Brain microvascular endothelial cell (primary cell): ENCODE measurements at regions not wholly inside any gene's neighbourhood (a gene's known extent, or its start where the extent isn't known, plus 50 kb on each side); places are given as distances from the start of the nearest gene placed in this dataset.
A peak's percentile ranks its signal among the peaks of the same experiment; 100 is the strongest.

Source experiments
- DNase-seq: peaks from one replicate; pipeline ENCODE4 v3.0.0-alpha.2; 2020
- H3K27ac ChIP-seq: fragments of 250-450 bp; sonication (Bioruptor Pico); 2 replicates; pipeline ENCODE4 v1.5.1; 2020; ENCODE audit warnings: mild to moderate bottlenecking, moderate library complexity
- H3K27me3 ChIP-seq: fragments of 250-450 bp; sonication (Bioruptor Pico); replicated peaks from 2 replicates; pipeline ENCODE4 v1.5.1; 2020; ENCODE audit warnings: mild to moderate bottlenecking
- H3K36me3 ChIP-seq: fragments of 250-450 bp; sonication (Bioruptor Pico); replicated peaks from 2 replicates; pipeline ENCODE4 v1.5.1; 2020; ENCODE audit warnings: mild to moderate bottlenecking
- H3K4me3 ChIP-seq: 2 replicates; pipeline ENCODE4 v1.5.1; 2011; ENCODE audit warnings: low read depth, mild to moderate bottlenecking, control low read depth, low read length, moderate library complexity
- in situ Hi-C: cut with HindIII; loops from 2 replicates; pipeline ENCODE4 v1.10.0; 2017; ENCODE audit warnings: low sequenced_read_pairs, low pct_ligation_motif_present
- TF ChIP-seq, protein P1 (sequence below): IDR thresholded peaks from 2 replicates; pipeline ENCODE4 v1.5.1; 2011; ENCODE audit warnings: low read depth, mild to moderate bottlenecking, moderate library complexity, low read length, control low read depth, inconsistent platforms; ENCODE audit errors: missing control alignments

DNA sequence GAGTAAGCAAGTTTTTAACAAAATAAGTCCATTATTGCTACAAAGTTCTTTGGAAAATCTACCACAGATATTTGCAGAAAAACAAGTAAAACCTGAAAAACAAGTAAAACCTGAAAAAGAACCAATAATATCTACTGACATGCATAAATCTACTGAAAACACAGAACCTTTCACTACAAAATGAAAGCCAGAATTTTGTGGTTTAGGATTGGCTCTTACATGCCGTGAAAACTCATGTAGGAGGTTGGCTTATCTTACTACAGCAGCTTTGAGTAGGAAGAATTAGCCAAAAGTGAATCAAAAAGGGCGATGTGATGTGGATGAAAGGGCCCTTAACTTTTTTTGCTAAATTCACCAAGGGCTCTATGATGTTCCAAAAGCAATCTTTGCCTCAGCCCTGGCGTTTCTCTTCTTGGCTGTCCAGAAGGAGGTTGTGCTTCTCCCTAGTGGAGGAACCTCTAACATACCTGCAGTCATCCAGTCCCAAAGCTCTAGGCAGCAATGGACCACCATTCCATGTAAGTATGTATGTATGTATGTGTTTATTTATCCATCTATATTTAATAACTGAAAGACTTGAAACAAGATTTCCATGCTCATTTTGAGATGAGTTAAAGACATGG, 93.5 kb upstream of the ZNF804B start:
- Histone ChIP-seq H3K36me3 (no peaks in the 10 kb centered on the region), H3K27ac (no peak overlapping the region), H3K4me3 (no peak overlapping the region), H3K27me3 (no peaks in the 10 kb centered on the region)
- TF ChIP-seq, protein P1, sequence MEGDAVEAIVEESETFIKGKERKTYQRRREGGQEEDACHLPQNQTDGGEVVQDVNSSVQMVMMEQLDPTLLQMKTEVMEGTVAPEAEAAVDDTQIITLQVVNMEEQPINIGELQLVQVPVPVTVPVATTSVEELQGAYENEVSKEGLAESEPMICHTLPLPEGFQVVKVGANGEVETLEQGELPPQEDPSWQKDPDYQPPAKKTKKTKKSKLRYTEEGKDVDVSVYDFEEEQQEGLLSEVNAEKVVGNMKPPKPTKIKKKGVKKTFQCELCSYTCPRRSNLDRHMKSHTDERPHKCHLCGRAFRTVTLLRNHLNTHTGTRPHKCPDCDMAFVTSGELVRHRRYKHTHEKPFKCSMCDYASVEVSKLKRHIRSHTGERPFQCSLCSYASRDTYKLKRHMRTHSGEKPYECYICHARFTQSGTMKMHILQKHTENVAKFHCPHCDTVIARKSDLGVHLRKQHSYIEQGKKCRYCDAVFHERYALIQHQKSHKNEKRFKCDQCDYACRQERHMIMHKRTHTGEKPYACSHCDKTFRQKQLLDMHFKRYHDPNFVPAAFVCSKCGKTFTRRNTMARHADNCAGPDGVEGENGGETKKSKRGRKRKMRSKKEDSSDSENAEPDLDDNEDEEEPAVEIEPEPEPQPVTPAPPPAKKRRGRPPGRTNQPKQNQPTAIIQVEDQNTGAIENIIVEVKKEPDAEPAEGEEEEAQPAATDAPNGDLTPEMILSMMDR, result no peak
- DNase-seq, result no peak
- in situ Hi-C loops, result no loop called here

DNA sequence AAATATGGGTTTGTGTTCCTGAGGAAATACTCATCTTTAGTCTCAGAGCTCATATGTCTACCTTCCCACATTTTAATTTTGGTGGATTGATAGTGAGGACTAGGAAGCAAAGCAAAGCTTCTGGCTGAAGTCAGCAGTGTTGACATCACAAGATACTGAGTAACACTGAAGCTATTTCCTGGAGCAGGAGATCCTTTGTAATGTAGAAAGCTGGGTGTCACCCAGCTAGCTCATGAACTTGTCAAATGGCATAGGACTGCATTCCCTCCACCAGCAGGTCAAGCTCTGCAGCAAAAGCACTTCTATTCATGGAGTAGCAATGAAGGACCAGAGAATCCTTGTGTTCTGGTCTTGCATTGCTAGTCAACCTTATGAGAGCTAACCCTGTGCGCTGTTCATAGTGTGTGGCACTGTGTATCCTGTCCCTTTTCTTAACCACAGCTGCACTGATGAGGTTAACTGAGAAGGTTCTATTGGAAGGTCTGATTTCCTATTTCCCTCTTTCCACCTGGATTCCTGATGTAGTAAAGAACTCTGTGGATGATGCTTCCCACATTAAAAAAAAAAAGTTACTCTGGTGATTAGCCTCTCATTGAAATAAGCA, 94.8 kb upstream of the ZNF804B start:
- Histone ChIP-seq H3K27ac (no peak overlapping the region), H3K36me3 (no peaks in the 10 kb centered on the region), H3K4me3 (no peak overlapping the region), H3K27me3 (no peaks in the 10 kb centered on the region)
- in situ Hi-C loops, result no loop called here
- TF ChIP-seq, protein P1, result no peak
- peak; percentile 21 for DNase-seq

DNA sequence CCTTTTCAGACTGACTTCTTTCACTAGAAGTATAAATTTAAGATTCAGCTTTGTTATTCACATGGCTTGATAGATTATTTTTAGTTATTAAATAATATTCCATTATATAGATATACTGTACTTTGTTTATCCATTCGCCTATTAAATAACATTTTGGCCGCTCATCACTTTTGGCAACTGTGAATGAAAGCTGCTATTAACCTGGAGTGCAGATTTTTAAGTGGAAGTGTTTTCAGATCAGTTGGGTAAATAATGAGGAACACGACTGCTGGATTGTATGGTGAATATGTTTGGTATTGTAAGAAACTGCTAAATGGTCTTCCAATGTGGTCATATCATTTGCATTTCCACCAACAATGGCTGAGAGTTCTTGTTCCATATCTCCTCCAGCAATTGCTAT, 97.6 kb upstream of the ZNF804B start:
- H3K27me3 ChIP-seq, result no peaks in the 10 kb centered on the region
- in situ Hi-C loops, result no loop called here
- DNase-seq, result no peak
- H3K27ac ChIP-seq, result no peak overlapping the region
- H3K4me3 ChIP-seq, result no peak overlapping the region
- TF ChIP-seq, protein P1, result no peak
- H3K36me3 ChIP-seq, result no peaks in the 10 kb centered on the region

DNA sequence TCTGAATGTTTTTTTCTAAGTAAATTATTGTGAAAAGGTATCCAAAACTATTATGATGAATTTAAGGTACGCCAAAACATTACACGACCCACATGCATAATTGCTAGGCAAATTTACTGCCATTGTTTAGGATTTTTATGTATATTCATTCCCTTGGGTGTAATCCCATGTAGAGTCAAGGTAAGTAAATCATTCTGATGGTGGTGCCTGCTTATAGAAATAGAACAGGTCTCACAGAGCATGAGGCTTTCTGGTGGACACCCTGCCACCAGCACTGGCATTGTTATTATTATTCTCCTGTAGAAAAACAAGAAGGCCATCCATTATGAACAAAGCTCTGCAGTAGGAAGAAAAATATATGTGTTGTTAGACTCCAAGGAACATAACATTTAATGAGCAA, 111.7 kb upstream of the ZNF804B start:
- DNase-seq, result no peak
- in situ Hi-C loops, result no loop called here
- Histone ChIP-seq H3K4me3 (no peak overlapping the region), H3K36me3 (no peaks in the 10 kb centered on the region), H3K27ac (no peak overlapping the region), H3K27me3 (no peaks in the 10 kb centered on the region)
- TF ChIP-seq, protein P1, result no peak

DNA sequence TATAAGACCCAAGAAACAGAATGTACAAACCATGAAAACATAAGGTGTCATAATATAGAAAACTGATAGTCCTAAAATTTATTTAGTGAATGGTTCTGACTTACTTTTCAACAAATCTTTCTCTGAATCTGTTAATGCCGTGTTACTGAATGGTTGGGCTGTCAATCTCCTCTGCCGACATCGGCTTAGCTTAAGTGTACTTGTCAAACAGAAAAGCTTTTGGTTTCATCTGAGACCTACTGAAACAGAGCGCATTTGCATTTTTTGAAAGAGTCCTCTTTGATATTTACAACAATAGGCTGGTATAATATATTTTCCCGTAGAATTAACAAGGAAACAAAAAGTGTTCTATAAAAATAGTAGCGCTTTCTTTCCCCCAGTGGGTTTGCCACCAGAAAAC, 120.9 kb upstream of the ZNF804B start:
- Histone ChIP-seq H3K27ac (no peak overlapping the region), H3K4me3 (no peak overlapping the region), H3K27me3 (no peaks in the 10 kb centered on the region), H3K36me3 (no peaks in the 10 kb centered on the region)
- TF ChIP-seq, protein P1, result no peak
- DNase-seq, result no peak
- in situ Hi-C loops, result no loop called here

DNA sequence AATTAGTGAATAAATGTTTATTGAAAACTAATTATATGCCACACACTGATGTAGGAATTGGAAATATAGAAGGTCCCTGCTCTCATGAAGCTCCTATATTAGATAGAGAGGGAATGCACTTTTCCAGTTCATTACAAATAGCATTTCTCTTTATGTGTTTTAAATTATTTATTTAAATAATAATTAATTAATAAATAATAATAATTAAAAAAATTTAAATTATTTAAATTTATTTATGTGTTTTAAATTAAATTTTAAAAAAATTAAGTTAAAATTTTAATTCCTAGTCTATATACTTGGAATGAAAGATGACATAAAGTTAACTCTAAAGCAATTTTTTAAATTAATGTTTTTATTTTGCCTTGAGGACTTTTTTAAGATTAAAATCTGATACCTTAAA, 121.7 kb upstream of the ZNF804B start:
- in situ Hi-C loops, result no loop called here
- Histone ChIP-seq H3K27ac (no peak overlapping the region), H3K4me3 (no peak overlapping the region), H3K36me3 (no peaks in the 10 kb centered on the region), H3K27me3 (no peaks in the 10 kb centered on the region)
- TF ChIP-seq, protein P1, result no peak
- DNase-seq, result no peak
